ENCODE measurements at regions not wholly inside any gene's neighbourhood (a gene's known extent, or its start where the extent isn't known, plus 50 kb on each side); places are given as distances from the start of the nearest gene placed in this dataset.

- Histone ChIP-seq H3K4me3 (ENCODE audit: control extremely low read depth in 1 of 5, extremely low read depth in 1 of 5, insufficient read depth in 1 of 5, low read depth in 2 of 5, low read length in 4 of 5) (no peak overlapping the region), H4K20me1 (ENCODE audit: control insufficient read depth, insufficient read depth, low read length, poor library complexity, severe bottlenecking) (no peaks in the 10 kb centered on the region), H3K27me3 (replicated peaks in 1 of 4; ENCODE audit: control extremely low read depth in 1 of 4, control insufficient read depth in 3 of 4, insufficient read depth in 4 of 4, low read length in 3 of 4) (no peaks in the 10 kb centered on the region), H3K36me3 (replicated peaks in 1 of 2; ENCODE audit: control extremely low read depth in 1 of 2, control insufficient read depth in 1 of 2, extremely low read depth in 1 of 2, insufficient read depth in 2 of 2, low read length in 1 of 2) (no peaks in the 10 kb centered on the region), H3K27ac (ENCODE audit: low read length in 2 of 2) (no peak overlapping the region), H2AFZ (ENCODE audit: insufficient read depth, low read depth, low read length, poor library complexity, severe bottlenecking) (no peak overlapping the region), H3K4me2 (replicated peaks; ENCODE audit: low read depth, low read length, poor library complexity, severe bottlenecking) (no peak overlapping the region), H3K79me2 (ENCODE audit: control insufficient read depth, insufficient read depth, low read length) (no peaks in the 10 kb centered on the region), H3K4me1 (ENCODE audit: control insufficient read depth in 2 of 2, insufficient read depth in 2 of 2, low read length in 2 of 2) (no peaks in the 10 kb centered on the region), H3K9ac (ENCODE audit: low read length) (no peak overlapping the region), H3K9me3 (ENCODE audit: control extremely low read depth in 1 of 3, control insufficient read depth in 2 of 3, insufficient read depth in 1 of 3, low read length in 2 of 3) (peaks cover 0 to 1% (median 0%) of the 10 kb centered on the region in 3 donors)
- CTCF ChIA-PET: interaction anchor here (0.5 to 1.0 kb wide), 2 partner anchors 36 to 1230 kb away, joined by 3 to 4 read pairs; no protein-coding TSS in a partner anchor
- Mint-ChIP-seq H3K27ac (no peak overlapping the region), H3K4me1 (no peaks in the 10 kb centered on the region), H3K4me3 (no peak overlapping the region), H3K27me3 (no peaks in the 10 kb centered on the region), H3K9me3 (ENCODE audit: insufficient read depth) (peaks cover 3% of the 10 kb centered on the region)
- TF ChIP-seq EZH2 (IDR thresholded peaks at IDR 0.05; ENCODE audit: borderline replicate concordance, insufficient read depth, low read depth, low read length, poor library complexity, severe bottlenecking) (no peak), CTCF (IDR thresholded peaks at IDR 0.05) (no peak)
- intact Hi-C loops (cut with micrococcal nuclease): no loop called here
- 57% methylated on average over 1 of the region's 2 CpGs for WGBS (ENCODE audit: insufficient coverage)
- DNase-seq (no peak), ATAC-seq (ENCODE audit: low read depth) (no peak)
- POLR2A ChIA-PET: no interaction called here
Measured at GRCh38 chr18:72612894-72613533, 68.9 kb upstream of the CBLN2 start.

GRCh38 chr18:72605376-72605775 is 61.2 kb upstream of the CBLN2 start:
- POLR2A ChIA-PET: no interaction called here
- no peaks in the 10 kb centered on the region for H3K4me1 Mint-ChIP-seq
- no peaks in the 10 kb centered on the region for H3K79me2 ChIP-seq (ENCODE audit: control insufficient read depth, insufficient read depth, low read length)
- DNase-seq (no peak), ATAC-seq (ENCODE audit: low read depth) (no peak)
- no peaks in the 10 kb centered on the region for H3K27me3 ChIP-seq (replicated peaks in 1 of 4; ENCODE audit: control extremely low read depth in 1 of 4, control insufficient read depth in 3 of 4, insufficient read depth in 4 of 4, low read length in 3 of 4)
- no peaks in the 10 kb centered on the region for H3K27me3 Mint-ChIP-seq
- TF ChIP-seq EZH2 (IDR thresholded peaks at IDR 0.05; ENCODE audit: borderline replicate concordance, insufficient read depth, low read depth, low read length, poor library complexity, severe bottlenecking) (no peak), CTCF (IDR thresholded peaks at IDR 0.05) (no peak)
- H4K20me1 ChIP-seq (ENCODE audit: control insufficient read depth, insufficient read depth, low read length, poor library complexity, severe bottlenecking): no peaks in the 10 kb centered on the region
- H3K4me1 ChIP-seq (ENCODE audit: control insufficient read depth in 2 of 2, insufficient read depth in 2 of 2, low read length in 2 of 2): no peaks in the 10 kb centered on the region
- no peaks in the 10 kb centered on the region for H3K36me3 ChIP-seq (replicated peaks in 1 of 2; ENCODE audit: control extremely low read depth in 1 of 2, control insufficient read depth in 1 of 2, extremely low read depth in 1 of 2, insufficient read depth in 2 of 2, low read length in 1 of 2)
- intact Hi-C loops (cut with micrococcal nuclease): no loop called here
- H3K9me3 Mint-ChIP-seq (ENCODE audit: insufficient read depth): peaks cover 3% of the 10 kb centered on the region
- H3K27ac Mint-ChIP-seq: no peak overlapping the region
- no peak overlapping the region for H3K9ac ChIP-seq (ENCODE audit: low read length)
- H3K9me3 ChIP-seq (ENCODE audit: control extremely low read depth in 1 of 3, control insufficient read depth in 2 of 3, insufficient read depth in 1 of 3, low read length in 2 of 3): peaks cover 0 to 1% (median 0%) of the 10 kb centered on the region in 3 donors
- no peak overlapping the region for H3K4me3 Mint-ChIP-seq
- CTCF ChIA-PET: no interaction called here
- no peak overlapping the region for H2AFZ ChIP-seq (ENCODE audit: insufficient read depth, low read depth, low read length, poor library complexity, severe bottlenecking)
- no CpG with 5 or more reads among the region's 1 CpG for WGBS (ENCODE audit: insufficient coverage)
- H3K27ac ChIP-seq (ENCODE audit: low read length in 2 of 2): no peak overlapping the region
- no peak overlapping the region for H3K4me2 ChIP-seq (replicated peaks; ENCODE audit: low read depth, low read length, poor library complexity, severe bottlenecking)
- no peak overlapping the region for H3K4me3 ChIP-seq (ENCODE audit: control extremely low read depth in 1 of 5, extremely low read depth in 1 of 5, insufficient read depth in 1 of 5, low read depth in 2 of 5, low read length in 4 of 5)
